Karpas-422 (cell line): ENCODE measurements at regions not wholly inside any gene's neighbourhood (a gene's known extent, or its start where the extent isn't known, plus 50 kb on each side); places are given as distances from the start of the nearest gene placed in this dataset.

Source experiments
- DNase-seq: peaks from one replicate; pipeline ENCODE4 v3.0.0-alpha.2; 2015
- H2AFZ ChIP-seq: fragments of 200-600 bp; sonication (generic); 2 replicates; pipeline ENCODE4 v1.6.1; 2014; ENCODE audit warnings: antibody characterized with exemption, low read length, mixed read lengths
- H3K27ac ChIP-seq: fragments of 200-600 bp; sonication (generic); 2 replicates; pipeline ENCODE4 v1.5.1; 2014; ENCODE audit warnings: mild to moderate bottlenecking, low read length, moderate library complexity
- H3K27me3 ChIP-seq: fragments of 200-600 bp; sonication (generic); 2 replicates; pipeline ENCODE4 v1.6.1; 2014; ENCODE audit warnings: low read length, mixed read lengths
- H3K36me3 ChIP-seq: fragments of 200-600 bp; sonication (generic); 2 replicates; pipeline ENCODE4 v1.6.1; 2014; ENCODE audit warnings: low read length, mixed read lengths; ENCODE audit not compliant: insufficient read depth
- H3K4me1 ChIP-seq: fragments of 200-600 bp; sonication (generic); 2 replicates; pipeline ENCODE4 v1.6.1; 2014; ENCODE audit warnings: mild to moderate bottlenecking, low read length, mixed read lengths
- H3K4me2 ChIP-seq: fragments of 200-600 bp; sonication (generic); 2 replicates; pipeline ENCODE4 v1.6.1; 2014; ENCODE audit warnings: low read length, low read depth, mild to moderate bottlenecking; ENCODE audit not compliant: poor library complexity, severe bottlenecking
- H3K4me3 ChIP-seq: fragments of 200-600 bp; sonication (generic); 2 replicates; pipeline ENCODE4 v1.5.1; 2014; ENCODE audit warnings: mild to moderate bottlenecking, antibody characterized with exemption, low read length, mixed read lengths
- H3K79me2 ChIP-seq: fragments of 200-600 bp; sonication (generic); 2 replicates; pipeline ENCODE4 v1.6.1; 2014; ENCODE audit warnings: mild to moderate bottlenecking, low read length, mixed read lengths
- H3K9ac ChIP-seq: fragments of 200-600 bp; sonication (generic); 2 replicates; pipeline ENCODE4 v1.6.0; 2014; ENCODE audit warnings: low read length
- H3K9me2 ChIP-seq: fragments of 200-600 bp; sonication (generic), shearing (Covaris generic); replicated peaks from 2 replicates; pipeline ENCODE4 v1.6.0; 2014; ENCODE audit warnings: mild to moderate bottlenecking, low read length, moderate library complexity; ENCODE audit not compliant: insufficient read depth
- H3K9me3 ChIP-seq: fragments of 300-700, 200-600 bp; sonication (generic); 2 replicates; pipeline ENCODE4 v1.6.1; 2014; ENCODE audit warnings: low read length, mixed read lengths
- H4K20me1 ChIP-seq: fragments of 200-600 bp; sonication (generic); 2 replicates; pipeline ENCODE4 v1.6.1; 2014; ENCODE audit warnings: mild to moderate bottlenecking, antibody characterized with exemption, low read length, low read depth; ENCODE audit not compliant: insufficient read depth

GRCh38 chr13:72141855-72142519 is 275.0 kb upstream of the DACH1 start:
- Histone ChIP-seq H3K27me3 (no peaks in the 10 kb centered on the region), H3K79me2 (no peaks in the 10 kb centered on the region), H3K9me2 (no peaks in the 10 kb centered on the region), H3K4me1 (no peaks in the 10 kb centered on the region), H3K4me2 (no peak overlapping the region), H3K9me3 (peaks cover 3% of the 10 kb centered on the region; the same call in 1 of the 2 replicates), H2AFZ (no peak overlapping the region), H3K9ac (no peak overlapping the region), H3K27ac (no peak overlapping the region), H3K36me3 (no peaks in the 10 kb centered on the region), H3K4me3 (no peak overlapping the region), H4K20me1 (no peaks in the 10 kb centered on the region)
- DNase-seq = no peak

DNA sequence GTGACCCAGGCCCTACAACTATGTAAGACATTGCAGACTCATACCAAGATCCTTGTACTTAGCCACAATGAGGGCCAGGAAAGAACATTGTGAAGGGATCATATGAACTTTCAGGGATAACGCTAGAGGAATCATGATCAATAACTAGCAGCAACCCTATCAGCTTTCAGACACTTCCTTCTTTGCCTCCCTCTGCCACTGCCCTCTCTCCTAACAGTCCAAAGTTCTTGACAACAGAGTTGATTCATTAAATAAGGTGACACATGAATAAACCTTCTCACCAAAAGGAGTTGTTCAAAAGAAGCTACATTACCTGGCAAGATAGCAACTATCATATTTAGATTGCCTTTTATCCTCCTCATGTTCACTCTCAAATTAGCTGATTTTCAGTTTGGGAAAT is 272.2 kb upstream of the DACH1 start:
- Histone ChIP-seq H3K27ac (no peak overlapping the region), H4K20me1 (no peaks in the 10 kb centered on the region), H3K9ac (no peak overlapping the region), H3K4me3 (no peak overlapping the region), H3K36me3 (no peaks in the 10 kb centered on the region), H3K4me1 (no peaks in the 10 kb centered on the region), H3K79me2 (no peaks in the 10 kb centered on the region), H3K4me2 (no peak overlapping the region), H3K9me3 (no peaks in the 10 kb centered on the region; the same call in 1 of the 2 replicates), H3K9me2 (no peaks in the 10 kb centered on the region), H2AFZ (no peak overlapping the region), H3K27me3 (no peaks in the 10 kb centered on the region)
- no peak for DNase-seq

DNA sequence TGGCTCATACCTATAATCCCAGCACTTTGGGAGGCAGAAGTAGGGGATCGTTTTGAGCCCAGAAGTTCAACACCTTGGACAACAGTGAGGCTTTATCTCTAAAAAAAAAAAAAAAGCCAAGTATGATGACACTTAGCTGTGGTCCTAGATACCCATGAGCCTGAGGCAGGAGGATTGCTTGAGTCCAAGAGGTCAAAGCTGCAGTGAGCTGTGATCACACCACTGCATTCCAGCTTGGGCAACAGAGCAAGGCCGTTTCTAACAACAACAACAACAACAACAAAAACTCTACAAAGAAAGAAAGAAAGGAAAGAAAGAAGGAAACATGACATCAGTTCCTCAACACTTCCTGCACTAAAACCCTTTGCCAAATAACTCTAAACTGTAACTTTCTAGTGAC is 265.1 kb upstream of the DACH1 start:
- Histone ChIP-seq H3K27ac (no peak overlapping the region), H3K27me3 (no peaks in the 10 kb centered on the region), H3K4me2 (no peak overlapping the region), H3K36me3 (no peaks in the 10 kb centered on the region), H3K79me2 (no peaks in the 10 kb centered on the region), H3K9me3 (no peaks in the 10 kb centered on the region; the same call in 1 of the 2 replicates), H3K9me2 (peaks cover 3% of the 10 kb centered on the region; the same call in 1 of the 2 replicates), H2AFZ (no peak overlapping the region), H4K20me1 (no peaks in the 10 kb centered on the region), H3K4me1 (no peaks in the 10 kb centered on the region), H3K4me3 (no peak overlapping the region), H3K9ac (no peak overlapping the region)
- no peak for DNase-seq

DNA sequence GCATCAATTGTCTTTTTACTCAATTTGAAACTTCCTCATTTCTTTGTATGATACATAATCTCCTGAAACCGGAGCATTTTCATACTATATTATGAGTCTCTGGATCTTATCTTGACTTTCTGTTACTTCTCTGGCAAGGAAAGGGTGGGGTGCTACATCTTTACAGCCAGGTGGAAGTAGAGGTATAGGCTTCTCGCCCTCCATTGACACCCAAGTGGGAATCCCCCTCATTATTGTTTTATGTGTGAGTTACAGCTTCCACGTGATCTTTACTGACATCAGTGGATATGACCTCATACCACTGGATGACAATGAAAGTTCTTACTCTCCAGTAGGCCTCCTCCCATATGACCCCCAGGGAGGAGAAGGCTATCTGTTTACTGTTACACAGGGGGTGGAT is 262.1 kb upstream of the DACH1 start:
- Histone ChIP-seq H3K4me2 (no peak overlapping the region), H3K4me1 (no peaks in the 10 kb centered on the region), H3K9me3 (0 out of 2 replicates have a peak, but pooled peaks cover 2% of the 10 kb centered on the region), H3K79me2 (no peaks in the 10 kb centered on the region), H4K20me1 (no peaks in the 10 kb centered on the region), H3K27ac (no peak overlapping the region), H3K27me3 (no peaks in the 10 kb centered on the region), H3K4me3 (no peak overlapping the region), H3K9me2 (peaks cover 3% of the 10 kb centered on the region; the same call in 1 of the 2 replicates), H3K9ac (no peak overlapping the region), H2AFZ (no peak overlapping the region), H3K36me3 (no peaks in the 10 kb centered on the region)
- no peak for DNase-seq

DNA sequence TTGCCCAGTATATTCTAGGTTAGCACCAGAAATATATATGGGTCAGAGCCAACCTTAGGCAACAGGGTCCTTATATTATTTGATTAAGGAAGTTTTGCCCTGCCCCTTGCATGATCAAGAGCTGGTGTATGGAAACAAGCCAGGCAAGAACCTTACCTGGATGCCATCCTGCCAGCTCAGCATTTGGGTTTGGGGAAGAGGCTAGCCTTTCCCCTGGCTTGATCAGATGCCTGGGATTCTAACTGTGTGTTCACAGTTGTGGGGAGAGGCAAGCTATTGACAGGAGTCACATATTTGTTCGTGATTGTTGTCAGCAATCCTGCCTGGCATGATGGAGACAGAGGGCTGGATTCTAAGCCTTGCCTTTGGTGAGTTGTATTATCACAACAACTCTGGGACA is 260.0 kb upstream of the DACH1 start:
- H3K36me3 ChIP-seq = no peaks in the 10 kb centered on the region
- H3K9me2 ChIP-seq = peaks cover 3% of the 10 kb centered on the region; the same call in 1 of the 2 replicates
- 0 out of 2 replicates have a peak, but pooled peaks cover 2% of the 10 kb centered on the region for H3K9me3 ChIP-seq
- H3K9ac ChIP-seq = no peak overlapping the region
- no peak for DNase-seq
- no peaks in the 10 kb centered on the region for H3K4me1 ChIP-seq
- H4K20me1 ChIP-seq = no peaks in the 10 kb centered on the region
- H3K79me2 ChIP-seq = no peaks in the 10 kb centered on the region
- H3K4me2 ChIP-seq = no peak overlapping the region
- H3K27me3 ChIP-seq = no peaks in the 10 kb centered on the region
- no peak overlapping the region for H2AFZ ChIP-seq
- H3K27ac ChIP-seq = no peak overlapping the region
- no peak overlapping the region for H3K4me3 ChIP-seq

DNA sequence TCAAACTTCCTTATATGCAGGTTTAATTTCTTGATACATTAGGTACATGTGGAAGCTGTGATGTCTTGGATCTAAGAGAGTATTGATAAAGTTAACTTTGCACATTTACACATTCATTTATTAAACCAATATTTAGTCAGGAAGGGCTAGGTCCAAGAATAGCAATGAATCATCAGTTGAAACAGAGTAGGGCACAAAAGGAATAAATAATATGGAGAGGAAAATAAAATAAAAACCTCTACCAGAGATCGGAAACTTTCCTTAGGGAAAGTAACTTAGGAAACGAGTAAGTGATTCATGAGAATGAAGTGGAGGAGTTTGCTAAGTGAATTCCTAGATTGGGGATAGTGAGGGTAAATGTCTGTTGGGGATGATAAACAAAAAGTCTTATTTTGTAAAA is 259.4 kb upstream of the DACH1 start:
- DNase-seq = no peak
- Histone ChIP-seq H3K9me3 (0 out of 2 replicates have a peak, but pooled peaks cover 2% of the 10 kb centered on the region), H3K79me2 (no peaks in the 10 kb centered on the region), H3K4me2 (no peak overlapping the region), H3K27me3 (no peaks in the 10 kb centered on the region), H3K9ac (no peak overlapping the region), H3K36me3 (no peaks in the 10 kb centered on the region), H2AFZ (no peak overlapping the region), H4K20me1 (no peaks in the 10 kb centered on the region), H3K9me2 (peaks cover 3% of the 10 kb centered on the region; the same call in 1 of the 2 replicates), H3K4me1 (no peaks in the 10 kb centered on the region), H3K4me3 (no peak overlapping the region), H3K27ac (no peak overlapping the region)

- H3K36me3 ChIP-seq = no peaks in the 10 kb centered on the region
- H3K4me1 ChIP-seq = no peaks in the 10 kb centered on the region
- H3K27ac ChIP-seq = no peak overlapping the region
- H3K9me3 ChIP-seq = 0 out of 2 replicates have a peak, but pooled peaks cover 2% of the 10 kb centered on the region
- H3K79me2 ChIP-seq = no peaks in the 10 kb centered on the region
- no peak overlapping the region for H3K4me3 ChIP-seq
- H3K27me3 ChIP-seq = no peaks in the 10 kb centered on the region
- no peak for DNase-seq
- H2AFZ ChIP-seq = no peak overlapping the region
- no peaks in the 10 kb centered on the region for H3K9me2 ChIP-seq
- no peak overlapping the region for H3K9ac ChIP-seq
- H4K20me1 ChIP-seq = no peaks in the 10 kb centered on the region
- H3K4me2 ChIP-seq = no peak overlapping the region
Measured at GRCh38 chr13:72125561-72125960, 258.6 kb upstream of the DACH1 start.

DNA sequence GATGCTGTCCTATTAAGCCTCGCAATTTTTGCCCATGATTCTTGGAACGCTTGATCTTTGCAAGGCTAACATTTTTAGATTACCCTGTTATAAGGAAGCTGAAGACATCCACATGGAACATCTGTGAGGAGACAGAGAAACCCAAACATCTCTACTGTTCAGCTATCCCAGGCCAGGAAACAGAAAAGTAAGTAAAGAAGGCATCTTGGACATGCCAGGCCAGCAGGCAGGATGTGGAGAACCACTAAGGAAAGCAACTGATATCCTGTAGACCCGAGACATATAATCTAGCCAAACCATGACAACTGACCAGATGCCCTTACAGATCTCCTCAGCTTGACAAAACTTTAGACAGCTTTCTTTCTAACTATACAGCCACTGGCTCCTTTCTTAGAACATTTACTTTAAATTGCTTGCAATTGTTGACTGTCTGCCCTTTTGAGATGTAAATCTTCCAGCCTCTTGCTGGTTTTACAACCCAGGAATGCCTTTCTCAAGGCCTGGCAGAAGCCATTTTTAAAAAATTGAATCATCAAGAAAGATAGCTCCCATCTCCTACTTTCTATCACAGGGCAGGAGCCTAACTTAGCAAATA is 255.8 kb upstream of the DACH1 start:
- no peak for DNase-seq
- Histone ChIP-seq H3K9me3 (peaks cover 6% of the 10 kb centered on the region; the same call in 1 of the 2 replicates), H3K4me2 (no peak overlapping the region), H3K36me3 (no peaks in the 10 kb centered on the region), H3K9me2 (no peaks in the 10 kb centered on the region), H2AFZ (no peak overlapping the region), H3K4me1 (no peaks in the 10 kb centered on the region), H3K9ac (no peak overlapping the region), H3K79me2 (no peaks in the 10 kb centered on the region), H3K27me3 (no peaks in the 10 kb centered on the region), H3K27ac (no peak overlapping the region), H3K4me3 (no peak overlapping the region), H4K20me1 (no peaks in the 10 kb centered on the region)
